HepG2 (cell line): ENCODE measurements at regions not wholly inside any gene's neighbourhood (a gene's known extent, or its start where the extent isn't known, plus 50 kb on each side); places are given as distances from the start of the nearest gene placed in this dataset.

Source experiments
- ATAC-seq: fragments of 200-7000 bp; cut with Tn5 transposase; 3 replicates; pipeline ENCODE4 v1.9.1; 2020; ENCODE audit warnings: mild to moderate bottlenecking, moderate library complexity
- BruUV-seq: library from RNA; stranded (reverse); fragments of 400-500 nt; replicated peaks from 2 replicates; lab custom pipeline; 2021; lab: Mats Ljungman, UMichigan
- CTCF ChIA-PET: fragments of 300-600 bp; formaldehyde crosslinking; extraction: SDS; loops from one replicate; lab custom pipeline; 2021; ENCODE audit warnings: low total read pairs, inconsistent platforms, low intra/inter-chr PET ratio; lab: Yijun Ruan, JAX
- POLR2A ChIA-PET: fragments of 350-600 bp; sonication (Branson Sonifier 250); formaldehyde crosslinking; loops from one replicate; lab custom pipeline; 2020; ENCODE audit warnings: antibody characterized with exemption, inconsistent platforms; lab: Yijun Ruan, JAX
- DNase-seq: peaks from one replicate; pipeline ENCODE4 v3.0.0-alpha.2; 2015; ENCODE audit warnings: low spot score
- FAIRE-seq: peaks from 3 replicates; lab custom pipeline; 2011; peaks lifted over from hg19 to GRCh38; lab: Jason Lieb, UNC
- H2AFZ ChIP-seq: one replicate; pipeline ENCODE4 v1.6.1; 2011; ENCODE audit warnings: low read length, inconsistent platforms
- H3K27ac ChIP-seq: fragments of 300-600 bp; 3 replicates; pipeline ENCODE4 v1.8.0; 2011; ENCODE audit warnings: mixed run types, mild to moderate bottlenecking, mixed read lengths, low read length, inconsistent platforms; ENCODE audit not compliant: insufficient read depth; ENCODE audit errors: extremely low read length
- H3K27me3 ChIP-seq, 2 experiments: fragments of 200-600 bp in 1 of 2; 2 replicates in 1 of 2; 3 replicates in 1 of 2; pipeline versions ENCODE4 v1.6.0 to v1.8.0; 2011; ENCODE audit warnings: low read length in 2 of 2, mild to moderate bottlenecking in 2 of 2, moderate library complexity in 2 of 2, inconsistent platforms in 1 of 2; ENCODE audit not compliant: insufficient read depth in 2 of 2, control insufficient read depth in 1 of 2
- H3K36me3 ChIP-seq, 2 experiments: fragments of 200-600 bp in 1 of 2; replicated peaks in 1 of 2; 2 replicates in 1 of 2; 3 replicates in 1 of 2; pipeline versions ENCODE4 v1.5.1 to v1.8.0; 2011; ENCODE audit warnings: low read length in 2 of 2, inconsistent platforms in 1 of 2; ENCODE audit not compliant: insufficient read depth in 2 of 2, control insufficient read depth in 1 of 2
- H3K4me1 ChIP-seq: 2 replicates; pipeline ENCODE4 v1.5.1; 2012; ENCODE audit warnings: low read length, inconsistent platforms; ENCODE audit not compliant: insufficient read depth
- H3K4me2 ChIP-seq: 2 replicates; pipeline ENCODE4 v1.6.0; 2011; ENCODE audit warnings: low read depth, low read length, inconsistent platforms
- H3K4me3 ChIP-seq, 3 experiments: fragments of 200-600 bp in 1 of 3; sonication (generic), shearing (Covaris generic) in 1 of 3; replicated peaks in 1 of 3; 2 replicates each; pipeline ENCODE4 v1.5.1; 2011 to 2016; ENCODE audit warnings: low read length in 3 of 3, inconsistent platforms in 2 of 3, low read depth in 2 of 3, mild to moderate bottlenecking in 2 of 3, control low read depth in 1 of 3, mixed read lengths in 1 of 3; ENCODE audit not compliant: insufficient read depth in 1 of 3
- H3K79me2 ChIP-seq: one replicate; pipeline ENCODE4 v1.6.1; 2011; ENCODE audit warnings: low read length, inconsistent platforms; ENCODE audit not compliant: insufficient read depth
- H3K9ac ChIP-seq: 2 replicates; pipeline ENCODE4 v1.6.0; 2011; ENCODE audit warnings: mild to moderate bottlenecking, low read depth, low read length, inconsistent platforms; ENCODE audit not compliant: insufficient read depth
- H3K9me3 ChIP-seq: 2 replicates; pipeline ENCODE4 v1.5.1; 2012; ENCODE audit warnings: mild to moderate bottlenecking, low read length
- H4K20me1 ChIP-seq: 2 replicates; pipeline ENCODE4 v1.6.0; 2011; ENCODE audit warnings: inconsistent platforms, mild to moderate bottlenecking, low read length, moderate library complexity; ENCODE audit not compliant: insufficient read depth
- CREM ChIP-seq, 2 experiments: sonication (generic) in 1 of 2; formaldehyde crosslinking in 1 of 2; IDR thresholded peaks; 2 replicates each; pipeline versions ENCODE4 v1.4.0 to v1.6.1; 2016 to 2020; ENCODE audit warnings: antibody characterized with exemption in 1 of 2, mild to moderate bottlenecking in 1 of 2, missing genetic modification reagents in 1 of 2
- DR1 ChIP-seq: sonication (generic); formaldehyde crosslinking; IDR thresholded peaks from 2 replicates; pipeline ENCODE4 v1.8.0; 2021; ENCODE audit warnings: mild to moderate bottlenecking, missing genetic modification reagents, inconsistent platforms
- HNF4A ChIP-seq: sonication (generic); formaldehyde crosslinking; IDR thresholded peaks from 2 replicates; pipeline ENCODE4 v1.4.0; 2020; ENCODE audit warnings: missing genetic modification reagents
- IKZF4 ChIP-seq: sonication (generic); formaldehyde crosslinking; IDR thresholded peaks from 2 replicates; pipeline ENCODE4 v1.5.1; 2020; ENCODE audit warnings: borderline replicate concordance, mild to moderate bottlenecking, low read depth, missing genetic modification reagents; ENCODE audit errors: not compliant biosample characterization
- RELA ChIP-seq: sonication (generic); formaldehyde crosslinking; IDR thresholded peaks from 2 replicates; pipeline ENCODE4 v1.4.0; 2020; ENCODE audit warnings: missing genetic modification reagents
- REXO4 ChIP-seq: sonication (generic); formaldehyde crosslinking; IDR thresholded peaks from 2 replicates; pipeline ENCODE4 v1.8.0; 2022; ENCODE audit warnings: missing genetic modification reagents, mild to moderate bottlenecking, borderline replicate concordance
- RFXAP ChIP-seq: sonication (generic); formaldehyde crosslinking; IDR thresholded peaks from 2 replicates; pipeline ENCODE4 v1.4.0; 2020; ENCODE audit warnings: missing genetic modification reagents, borderline replicate concordance
- SIX1 ChIP-seq: sonication (generic); formaldehyde crosslinking; IDR thresholded peaks from 2 replicates; pipeline ENCODE4 v1.4.0; 2020; ENCODE audit warnings: missing genetic modification reagents, borderline replicate concordance
- SMAD1 ChIP-seq: sonication (generic); formaldehyde crosslinking; IDR thresholded peaks from 2 replicates; pipeline ENCODE4 v1.4.0; 2020; ENCODE audit warnings: missing genetic modification reagents, low read depth, mild to moderate bottlenecking, borderline replicate concordance
- TBX2 ChIP-seq: sonication (generic); formaldehyde crosslinking; IDR thresholded peaks from 2 replicates; pipeline ENCODE4 v1.5.0; 2020; ENCODE audit warnings: missing genetic modification reagents, mild to moderate bottlenecking, borderline replicate concordance
- ZBTB20 ChIP-seq: sonication (generic); formaldehyde crosslinking; IDR thresholded peaks from 2 replicates; pipeline ENCODE4 v1.8.1; 2023; ENCODE audit warnings: missing genetic modification reagents, low read depth, mild to moderate bottlenecking, borderline replicate concordance
- ZBTB37 ChIP-seq: sonication (generic); formaldehyde crosslinking; IDR thresholded peaks from 2 replicates; pipeline ENCODE4 v1.4.0; 2020; ENCODE audit warnings: mild to moderate bottlenecking, missing genetic modification reagents
- ZMAT5 ChIP-seq: sonication (generic); formaldehyde crosslinking; IDR thresholded peaks from 2 replicates; pipeline ENCODE4 v1.5.0; 2020; ENCODE audit warnings: mild to moderate bottlenecking, low read depth, missing genetic modification reagents, borderline replicate concordance
- ZNF17 ChIP-seq: sonication (generic); formaldehyde crosslinking; IDR thresholded peaks from 2 replicates; pipeline ENCODE4 v1.5.0; 2020; ENCODE audit warnings: mild to moderate bottlenecking, missing genetic modification reagents
- ZNF24 ChIP-seq: fragments of 450-650 bp; IDR thresholded peaks from 2 replicates; pipeline ENCODE4 v1.6.1; 2017; ENCODE audit warnings: antibody characterized with exemption, mild to moderate bottlenecking
- ZNF567 ChIP-seq: sonication (generic); formaldehyde crosslinking; IDR thresholded peaks from 2 replicates; pipeline ENCODE4 v1.8.1; 2023; ENCODE audit warnings: mild to moderate bottlenecking, missing genetic modification reagents, borderline replicate concordance
- ZNF570 ChIP-seq: sonication (generic); formaldehyde crosslinking; IDR thresholded peaks from 2 replicates; pipeline ENCODE4 v1.4.0; 2020; ENCODE audit warnings: mild to moderate bottlenecking, missing genetic modification reagents, borderline replicate concordance
- ZNF841 ChIP-seq: sonication (generic); formaldehyde crosslinking; IDR thresholded peaks from 2 replicates; pipeline ENCODE4 v1.8.1; 2023; ENCODE audit warnings: missing genetic modification reagents, borderline replicate concordance
- ZSCAN29 ChIP-seq: sonication (generic); formaldehyde crosslinking; conservative IDR thresholded peaks from 2 replicates; pipeline ENCODE4 v1.4.0; 2020; ENCODE audit warnings: mild to moderate bottlenecking, missing genetic modification reagents
- WGBS: methylation state at CpG from one replicate; pipeline ENCODE4 v1.1.6; 2017; ENCODE audit warnings: low lambda C conversion rate; 5-methylcytosine and 5-hydroxymethylcytosine counted together
- in situ Hi-C: cut with HindIII; loops from 2 replicates; pipeline ENCODE4 v1.10.0; 2017; ENCODE audit warnings: low pct_unique_long_range_greater_than_20kb; ENCODE audit not compliant: extremely low pct_ligation_motif_present
- intact Hi-C: fragments of 100-400 bp; cut with micrococcal nuclease; formaldehyde crosslinking; loops from one replicate; pipeline ENCODE4 v1.10.0; 2022; ENCODE audit not compliant: unreplicated experiment

- no peak overlapping the region for H2AFZ ChIP-seq
- no peak overlapping the region for H3K4me2 ChIP-seq
- BruUV-seq, result no TSS peak
- no peaks in the 10 kb centered on the region for H3K9me3 ChIP-seq
- intact Hi-C loops, result no loop called here
- H3K27ac ChIP-seq, result no peak overlapping the region
- H3K27me3 ChIP-seq, result peaks cover 1 to 3% of the 10 kb centered on the region in 2 experiments; a peak in 2 of 5 replicates
- CTCF ChIA-PET, result no interaction called here
- FAIRE-seq (no peak), ATAC-seq (no peak), DNase-seq (no peak)
- in situ Hi-C loops, result no loop called here
- no peak for TF ChIP-seq ZNF570 (CRISPR knock-in tag)
- TF ChIP-seq ZBTB20 (CRISPR knock-in tag), result no peak
- TF ChIP-seq ZBTB37 (CRISPR knock-in tag), result no peak
- no peak for TF ChIP-seq RELA (CRISPR knock-in tag)
- TF ChIP-seq HNF4A (CRISPR knock-in tag), result no peak
- TF ChIP-seq SMAD1 (CRISPR knock-in tag), result no peak
- TF ChIP-seq ZNF841 (CRISPR knock-in tag), result no peak
- no peak for TF ChIP-seq ZNF17 (CRISPR knock-in tag)
- no peak overlapping the region for H3K9ac ChIP-seq
- H3K4me3 ChIP-seq, result no peak overlapping the region
- peaks cover 10% of the 10 kb centered on the region for H3K4me1 ChIP-seq
- POLR2A ChIA-PET, result no interaction called here
- no peaks in the 10 kb centered on the region for H4K20me1 ChIP-seq
- no peaks in the 10 kb centered on the region for H3K36me3 ChIP-seq
- no peaks in the 10 kb centered on the region for H3K79me2 ChIP-seq
- WGBS, result 67% methylated on average over 8 of the region's 8 CpGs
These were observed 279.2 kb downstream of the TLE3 start for GRCh38 chr15:69818529-69818928.

GRCh38 chr15:69819371-69819770 is 278.3 kb downstream of the TLE3 start:
- POLR2A ChIA-PET, result no interaction called here
- BruUV-seq, result no TSS peak
- CTCF ChIA-PET, result no interaction called here
- H3K27me3 ChIP-seq, result peaks cover 1 to 3% of the 10 kb centered on the region in 2 experiments; a peak in 2 of 5 replicates
- H2AFZ ChIP-seq, result no peak overlapping the region
- no peak overlapping the region for H3K4me3 ChIP-seq
- H3K79me2 ChIP-seq, result no peaks in the 10 kb centered on the region
- ATAC-seq (no peak), DNase-seq (no peak), FAIRE-seq (no peak)
- intact Hi-C loops (no loop called here), in situ Hi-C loops (no loop called here)
- H3K9ac ChIP-seq, result no peak overlapping the region
- H4K20me1 ChIP-seq, result no peaks in the 10 kb centered on the region
- peaks cover 10% of the 10 kb centered on the region for H3K4me1 ChIP-seq
- no peak overlapping the region for H3K27ac ChIP-seq
- no peaks in the 10 kb centered on the region for H3K9me3 ChIP-seq
- H3K36me3 ChIP-seq, result no peaks in the 10 kb centered on the region
- 45% methylated on average over 3 of the region's 3 CpGs for WGBS
- no peak overlapping the region for H3K4me2 ChIP-seq
- TF ChIP-seq CREM (IDR thresholded peaks at IDR 0.05) (no peak), CREM (CRISPR knock-in tag; IDR thresholded peaks at IDR 0.05) (no peak), RFXAP (no peak), ZSCAN29 (no peak), DR1 (no peak), IKZF4 (CRISPR knock-in tag) (no peak), TBX2 (no peak), REXO4 (no peak), ZMAT5 (CRISPR knock-in tag) (no peak), ZNF567 (CRISPR knock-in tag) (no peak), SIX1 (CRISPR knock-in tag) (no peak), ZNF24 (no peak)
